NB4 (cell line): ENCODE measurements at regions not wholly inside any gene's neighbourhood (a gene's known extent, or its start where the extent isn't known, plus 50 kb on each side); places are given as distances from the start of the nearest gene placed in this dataset.

Experiments
- CTCF ChIP-seq: IDR thresholded peaks from one replicate; pipeline ENCODE4 v1.5.1; 2012; ENCODE audit warnings: low read depth, low read length
- MAX ChIP-seq: IDR thresholded peaks from 2 replicates; pipeline ENCODE4 v1.6.1; 2011; ENCODE audit warnings: low read depth, low read length

- TF ChIP-seq CTCF (no peak), MAX (no peak)
Measured at GRCh38 chr20:22866812-22867341, 168.2 kb upstream of the SSTR4 start.
